ENCODE measurements at regions not wholly inside any gene's neighbourhood (a gene's known extent, or its start where the extent isn't known, plus 50 kb on each side); places are given as distances from the start of the nearest gene placed in this dataset.

DNA sequence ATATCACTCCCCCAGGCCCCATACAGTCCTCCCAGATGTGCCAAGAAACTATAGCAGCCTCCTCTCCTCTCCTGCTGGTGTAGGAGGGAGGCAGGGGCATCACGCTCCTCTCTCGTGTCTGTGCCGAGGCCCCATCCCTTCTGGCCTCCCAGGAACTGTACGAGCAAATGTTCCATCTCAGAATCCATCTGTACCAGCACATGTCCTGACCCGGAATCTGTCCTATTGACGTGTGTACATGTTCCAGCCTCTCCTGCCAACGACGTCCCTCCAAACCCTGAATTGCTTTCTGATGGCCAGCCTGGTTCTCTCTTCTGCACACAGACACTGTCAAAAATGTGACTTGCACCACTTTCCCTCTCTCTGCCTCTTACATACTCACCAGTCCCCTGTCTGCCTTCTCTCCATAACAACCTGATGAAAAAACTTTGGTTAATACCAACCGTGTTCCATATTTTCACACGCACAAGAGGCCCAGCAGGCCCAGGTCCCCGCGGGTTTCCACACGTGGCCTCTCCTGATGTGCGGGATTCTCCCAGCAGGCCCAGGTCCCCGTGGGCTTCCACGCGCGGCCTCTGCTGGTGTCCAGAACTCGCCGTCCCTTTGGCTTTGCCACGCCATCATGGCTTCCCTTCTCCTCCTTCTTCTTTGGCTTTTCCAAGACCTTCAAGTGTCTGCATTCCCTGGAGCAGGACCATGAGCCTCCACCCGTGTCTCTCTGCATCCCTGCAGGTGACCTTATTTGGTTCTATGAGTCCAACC is 125.2 kb upstream of the THBS2 start:
- H3K27me3 ChIP-seq (ENCODE audit: low read depth, low read length): no peaks in the 10 kb centered on the region
- H3K4me1 ChIP-seq (ENCODE audit: control insufficient read depth in 1 of 2, insufficient read depth in 2 of 2, low read length in 2 of 2): no peaks in the 10 kb centered on the region
- H3K27ac ChIP-seq (ENCODE audit: low read length): no peak overlapping the region
- no peak overlapping the region for H3K4me3 ChIP-seq (ENCODE audit: low read depth in 1 of 2, low read length in 2 of 2)
- no peaks in the 10 kb centered on the region for H3K36me3 ChIP-seq (ENCODE audit: control insufficient read depth in 1 of 2, insufficient read depth in 2 of 2, low read length in 2 of 2)
- H3K9me3 ChIP-seq (ENCODE audit: control insufficient read depth in 1 of 2, low read length in 2 of 2): peaks cover 0 to 4% of the 10 kb centered on the region in 2 donors

DNA sequence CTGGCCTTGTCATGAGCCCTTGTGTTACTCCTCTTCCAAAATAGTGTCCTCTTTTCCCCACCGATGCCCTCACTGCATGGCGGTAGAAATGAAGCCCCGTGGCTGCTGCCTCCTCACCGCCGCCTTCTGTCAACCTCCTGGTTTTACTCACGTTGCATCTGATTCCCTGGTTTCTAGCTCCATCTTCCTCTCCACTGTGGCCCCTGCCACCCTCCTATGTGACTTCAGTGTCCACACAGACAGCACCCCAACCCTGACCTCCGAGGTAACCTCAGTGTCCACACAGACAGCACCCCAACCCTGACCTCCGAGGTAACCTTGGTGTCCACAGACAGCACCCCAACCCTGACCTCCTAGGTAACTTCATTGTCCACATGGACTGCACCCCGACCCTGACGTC is 122.8 kb upstream of the THBS2 start:
- Histone ChIP-seq H3K27me3 (ENCODE audit: low read depth, low read length) (no peaks in the 10 kb centered on the region), H3K36me3 (ENCODE audit: control insufficient read depth in 1 of 2, insufficient read depth in 2 of 2, low read length in 2 of 2) (no peaks in the 10 kb centered on the region), H3K4me1 (ENCODE audit: control insufficient read depth in 1 of 2, insufficient read depth in 2 of 2, low read length in 2 of 2) (no peaks in the 10 kb centered on the region), H3K27ac (ENCODE audit: low read length) (no peak overlapping the region), H3K9me3 (ENCODE audit: control insufficient read depth in 1 of 2, low read length in 2 of 2) (peaks cover 0 to 4% of the 10 kb centered on the region in 2 donors), H3K4me3 (ENCODE audit: low read depth in 1 of 2, low read length in 2 of 2) (no peak overlapping the region)

DNA sequence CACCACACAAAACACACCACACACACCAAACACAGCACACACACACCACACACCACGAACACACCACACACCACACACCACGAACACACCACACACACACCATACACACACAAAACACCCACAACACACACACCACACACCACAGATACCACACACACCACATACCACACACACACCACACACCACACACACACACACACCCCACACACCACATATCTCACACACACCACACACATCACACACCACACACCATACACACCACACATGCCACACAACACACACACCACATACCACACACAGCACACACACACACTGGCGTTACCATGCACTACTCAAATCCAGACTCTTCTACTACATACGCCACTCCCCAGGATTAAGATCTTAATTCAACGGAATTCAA is 118.9 kb upstream of the THBS2 start:
- peaks cover 0 to 4% of the 10 kb centered on the region in 2 donors for H3K9me3 ChIP-seq (ENCODE audit: control insufficient read depth in 1 of 2, low read length in 2 of 2)
- H3K4me1 ChIP-seq (ENCODE audit: control insufficient read depth in 1 of 2, insufficient read depth in 2 of 2, low read length in 2 of 2): no peaks in the 10 kb centered on the region
- H3K27ac ChIP-seq (ENCODE audit: low read length): no peak overlapping the region
- no peak overlapping the region for H3K4me3 ChIP-seq (ENCODE audit: low read depth in 1 of 2, low read length in 2 of 2)
- H3K36me3 ChIP-seq (ENCODE audit: control insufficient read depth in 1 of 2, insufficient read depth in 2 of 2, low read length in 2 of 2): no peaks in the 10 kb centered on the region
- no peaks in the 10 kb centered on the region for H3K27me3 ChIP-seq (ENCODE audit: low read depth, low read length)

DNA sequence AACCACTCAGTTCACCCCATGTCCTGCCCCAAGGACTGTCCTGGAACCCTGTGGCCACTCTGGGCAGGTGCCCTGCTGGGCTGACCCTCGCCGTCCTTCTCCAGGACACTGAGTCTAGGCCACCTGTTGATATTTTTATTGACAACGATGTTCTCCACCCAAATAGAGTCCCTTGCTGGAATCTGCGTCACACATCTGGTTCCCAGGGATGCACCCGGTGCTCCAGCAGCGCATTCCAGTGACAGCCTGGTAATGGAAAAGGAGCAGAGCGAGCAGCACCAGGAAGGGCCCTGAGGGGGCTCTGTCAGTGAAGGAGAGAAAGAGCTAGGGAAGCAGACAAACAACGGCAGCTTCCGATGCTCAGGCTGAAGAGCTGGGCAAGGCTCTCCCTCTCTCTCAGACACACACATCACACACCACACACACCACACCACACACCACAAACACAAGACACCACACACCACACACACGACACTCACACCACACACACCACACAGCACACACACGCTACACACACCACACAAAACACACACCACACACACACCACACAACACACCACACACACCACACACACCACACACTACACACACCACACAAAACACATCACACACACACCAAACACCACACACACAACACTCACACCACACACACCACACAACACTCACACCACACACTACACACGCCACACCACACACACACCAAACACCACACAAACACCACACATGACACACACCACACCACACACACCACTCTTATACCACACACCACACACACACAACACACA is 117.9 kb upstream of the THBS2 start:
- Histone ChIP-seq H3K27me3 (ENCODE audit: low read depth, low read length) (no peaks in the 10 kb centered on the region), H3K4me1 (ENCODE audit: control insufficient read depth in 1 of 2, insufficient read depth in 2 of 2, low read length in 2 of 2) (no peaks in the 10 kb centered on the region), H3K36me3 (ENCODE audit: control insufficient read depth in 1 of 2, insufficient read depth in 2 of 2, low read length in 2 of 2) (no peaks in the 10 kb centered on the region), H3K4me3 (ENCODE audit: low read depth in 1 of 2, low read length in 2 of 2) (no peak overlapping the region), H3K9me3 (ENCODE audit: control insufficient read depth in 1 of 2, low read length in 2 of 2) (peaks cover 0 to 4% of the 10 kb centered on the region in 2 donors), H3K27ac (ENCODE audit: low read length) (no peak overlapping the region)

DNA sequence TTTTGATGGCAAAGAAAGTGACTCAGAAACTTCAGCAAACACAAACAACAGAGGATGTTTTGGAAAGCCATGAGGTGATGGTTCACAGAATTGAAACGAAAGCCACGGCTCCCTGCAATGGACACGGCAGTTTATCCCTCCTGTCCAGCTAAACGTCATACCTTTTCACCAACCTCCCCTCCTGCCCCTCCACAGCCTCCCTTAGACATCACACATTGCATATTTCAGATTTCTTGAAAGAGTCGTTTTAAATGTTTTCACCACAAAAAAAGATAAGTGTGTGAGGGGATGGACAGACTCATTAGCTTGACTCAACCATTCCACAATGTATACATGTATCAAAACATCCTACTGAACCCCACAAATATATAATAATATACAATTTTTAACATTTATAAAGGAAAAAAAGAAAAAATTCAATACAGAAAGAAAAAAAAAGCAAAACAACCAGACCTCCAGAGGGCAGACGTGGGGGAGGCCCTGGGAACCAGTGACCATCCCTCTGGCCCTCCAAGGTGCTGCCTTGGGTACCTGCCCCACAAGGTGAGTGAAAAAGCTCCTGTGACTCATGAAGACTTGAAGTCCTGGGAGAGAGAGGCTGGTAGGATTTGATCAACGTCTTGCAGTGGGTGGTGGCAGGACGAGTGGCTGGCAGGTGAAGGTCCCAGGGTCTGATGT is 117.2 kb upstream of the THBS2 start:
- Histone ChIP-seq H3K4me1 (ENCODE audit: control insufficient read depth in 1 of 2, insufficient read depth in 2 of 2, low read length in 2 of 2) (no peaks in the 10 kb centered on the region), H3K27me3 (ENCODE audit: low read depth, low read length) (no peaks in the 10 kb centered on the region), H3K9me3 (ENCODE audit: control insufficient read depth in 1 of 2, low read length in 2 of 2) (no peaks in the 10 kb centered on the region), H3K36me3 (ENCODE audit: control insufficient read depth in 1 of 2, insufficient read depth in 2 of 2, low read length in 2 of 2) (no peaks in the 10 kb centered on the region), H3K4me3 (ENCODE audit: low read depth in 1 of 2, low read length in 2 of 2) (no peak overlapping the region), H3K27ac (ENCODE audit: low read length) (no peak overlapping the region)

DNA sequence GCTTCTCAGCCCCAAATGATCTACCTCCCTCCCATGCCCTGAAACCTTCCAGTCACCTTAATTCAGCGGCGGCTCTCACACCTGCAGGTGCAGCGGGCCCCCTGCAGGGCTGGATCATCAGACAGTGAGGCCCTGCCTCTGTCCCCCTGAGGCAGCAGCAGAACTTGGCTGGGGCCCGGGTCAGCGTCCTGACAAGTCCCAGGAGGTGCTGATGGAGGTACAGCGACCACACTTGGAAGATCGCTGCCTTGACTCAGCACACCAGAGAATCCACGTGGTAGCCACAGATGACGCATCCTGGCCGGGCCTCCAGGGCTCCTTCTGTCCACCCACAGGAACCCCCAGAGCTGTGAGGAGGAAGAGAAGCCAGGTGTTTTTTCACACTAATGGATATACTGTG is 116.4 kb upstream of the THBS2 start:
- Histone ChIP-seq H3K27ac (ENCODE audit: low read length) (no peak overlapping the region), H3K4me3 (ENCODE audit: low read depth in 1 of 2, low read length in 2 of 2) (no peak overlapping the region), H3K9me3 (ENCODE audit: control insufficient read depth in 1 of 2, low read length in 2 of 2) (no peaks in the 10 kb centered on the region), H3K4me1 (ENCODE audit: control insufficient read depth in 1 of 2, insufficient read depth in 2 of 2, low read length in 2 of 2) (no peaks in the 10 kb centered on the region), H3K36me3 (ENCODE audit: control insufficient read depth in 1 of 2, insufficient read depth in 2 of 2, low read length in 2 of 2) (no peaks in the 10 kb centered on the region), H3K27me3 (ENCODE audit: low read depth, low read length) (no peaks in the 10 kb centered on the region)

DNA sequence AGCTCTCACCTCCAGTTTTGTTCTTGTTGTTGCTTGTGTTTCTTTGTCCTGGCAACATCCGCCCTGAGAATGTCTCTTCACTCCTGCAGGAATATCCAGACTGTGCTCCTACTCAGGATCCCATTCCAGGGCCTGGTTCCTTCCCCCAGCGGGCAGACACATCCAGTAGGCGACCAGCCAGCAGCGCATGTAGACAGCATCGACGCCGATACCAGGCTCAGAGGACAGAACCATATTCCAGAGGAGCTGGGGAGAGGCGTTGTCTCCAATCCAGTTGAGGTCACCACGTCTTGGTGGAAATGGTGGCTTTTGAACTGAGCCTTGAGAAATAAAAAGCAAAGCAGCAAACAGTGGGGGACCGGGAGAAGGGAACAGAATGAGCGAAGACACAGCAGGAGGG is 114.6 kb upstream of the THBS2 start:
- no peak overlapping the region for H3K4me3 ChIP-seq (ENCODE audit: low read depth in 1 of 2, low read length in 2 of 2)
- H3K36me3 ChIP-seq (ENCODE audit: control insufficient read depth in 1 of 2, insufficient read depth in 2 of 2, low read length in 2 of 2): no peaks in the 10 kb centered on the region
- no peaks in the 10 kb centered on the region for H3K27me3 ChIP-seq (ENCODE audit: low read depth, low read length)
- H3K9me3 ChIP-seq (ENCODE audit: control insufficient read depth in 1 of 2, low read length in 2 of 2): no peaks in the 10 kb centered on the region
- H3K27ac ChIP-seq (ENCODE audit: low read length): no peak overlapping the region
- H3K4me1 ChIP-seq (ENCODE audit: control insufficient read depth in 1 of 2, insufficient read depth in 2 of 2, low read length in 2 of 2): no peaks in the 10 kb centered on the region

DNA sequence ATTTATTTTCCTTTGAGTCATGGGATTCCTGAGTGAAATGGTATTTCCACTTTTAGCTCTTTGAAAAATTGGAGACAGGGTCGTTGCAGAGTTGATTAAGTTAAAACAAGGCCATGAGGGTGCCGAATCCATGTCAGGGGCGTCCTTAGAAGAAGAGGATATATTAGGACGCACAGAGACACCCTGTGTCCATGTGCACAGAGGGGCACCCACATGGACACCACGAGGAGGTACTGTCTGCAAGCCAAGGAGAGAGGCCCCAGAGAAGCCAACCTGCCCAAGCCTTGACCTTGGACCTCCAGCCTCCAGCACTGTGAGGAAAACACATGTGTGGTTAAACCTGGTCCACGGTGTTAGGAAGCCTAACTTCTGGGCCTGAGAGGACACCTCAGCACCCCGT is 113.9 kb upstream of the THBS2 start:
- Histone ChIP-seq H3K4me1 (ENCODE audit: control insufficient read depth in 1 of 2, insufficient read depth in 2 of 2, low read length in 2 of 2) (no peaks in the 10 kb centered on the region), H3K36me3 (ENCODE audit: control insufficient read depth in 1 of 2, insufficient read depth in 2 of 2, low read length in 2 of 2) (no peaks in the 10 kb centered on the region), H3K4me3 (ENCODE audit: low read depth in 1 of 2, low read length in 2 of 2) (no peak overlapping the region), H3K9me3 (ENCODE audit: control insufficient read depth in 1 of 2, low read length in 2 of 2) (no peaks in the 10 kb centered on the region), H3K27ac (ENCODE audit: low read length) (no peak overlapping the region), H3K27me3 (ENCODE audit: low read depth, low read length) (no peaks in the 10 kb centered on the region)

DNA sequence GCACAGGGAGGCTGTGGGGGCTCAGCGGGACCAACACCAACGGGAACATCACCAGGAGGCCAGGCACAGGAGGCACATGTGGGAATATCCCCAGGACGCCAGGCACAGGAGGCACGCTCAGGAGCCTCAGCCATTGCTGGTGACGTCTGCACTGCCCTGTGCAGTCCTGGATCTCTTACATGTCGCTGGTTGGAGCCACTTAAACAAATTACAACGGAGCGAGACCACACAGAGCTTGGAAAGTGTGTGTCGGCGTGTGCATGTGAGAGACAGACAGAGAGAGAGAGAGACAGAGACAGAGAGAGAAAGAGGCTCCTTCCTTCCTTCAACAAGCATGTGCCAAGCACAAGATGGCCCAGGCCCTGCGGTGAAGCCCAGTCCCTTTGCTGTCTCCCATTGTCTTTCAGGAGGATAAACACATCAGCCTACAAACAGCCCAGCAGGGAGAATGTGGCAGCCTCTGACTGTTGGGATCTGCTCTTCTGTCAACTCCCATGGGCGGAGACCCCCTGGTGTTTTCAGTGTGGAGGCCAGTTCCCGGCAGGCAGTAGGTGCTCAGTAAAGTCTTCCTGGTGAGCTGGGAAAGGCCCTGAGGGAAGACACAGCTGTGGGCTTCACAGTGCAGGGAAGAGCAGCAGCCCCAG is 112.7 kb upstream of the THBS2 start:
- Histone ChIP-seq H3K27me3 (ENCODE audit: low read depth, low read length) (no peaks in the 10 kb centered on the region), H3K4me3 (ENCODE audit: low read depth in 1 of 2, low read length in 2 of 2) (no peak overlapping the region), H3K36me3 (ENCODE audit: control insufficient read depth in 1 of 2, insufficient read depth in 2 of 2, low read length in 2 of 2) (no peaks in the 10 kb centered on the region), H3K27ac (ENCODE audit: low read length) (no peak overlapping the region), H3K4me1 (ENCODE audit: control insufficient read depth in 1 of 2, insufficient read depth in 2 of 2, low read length in 2 of 2) (no peaks in the 10 kb centered on the region), H3K9me3 (ENCODE audit: control insufficient read depth in 1 of 2, low read length in 2 of 2) (no peaks in the 10 kb centered on the region)

DNA sequence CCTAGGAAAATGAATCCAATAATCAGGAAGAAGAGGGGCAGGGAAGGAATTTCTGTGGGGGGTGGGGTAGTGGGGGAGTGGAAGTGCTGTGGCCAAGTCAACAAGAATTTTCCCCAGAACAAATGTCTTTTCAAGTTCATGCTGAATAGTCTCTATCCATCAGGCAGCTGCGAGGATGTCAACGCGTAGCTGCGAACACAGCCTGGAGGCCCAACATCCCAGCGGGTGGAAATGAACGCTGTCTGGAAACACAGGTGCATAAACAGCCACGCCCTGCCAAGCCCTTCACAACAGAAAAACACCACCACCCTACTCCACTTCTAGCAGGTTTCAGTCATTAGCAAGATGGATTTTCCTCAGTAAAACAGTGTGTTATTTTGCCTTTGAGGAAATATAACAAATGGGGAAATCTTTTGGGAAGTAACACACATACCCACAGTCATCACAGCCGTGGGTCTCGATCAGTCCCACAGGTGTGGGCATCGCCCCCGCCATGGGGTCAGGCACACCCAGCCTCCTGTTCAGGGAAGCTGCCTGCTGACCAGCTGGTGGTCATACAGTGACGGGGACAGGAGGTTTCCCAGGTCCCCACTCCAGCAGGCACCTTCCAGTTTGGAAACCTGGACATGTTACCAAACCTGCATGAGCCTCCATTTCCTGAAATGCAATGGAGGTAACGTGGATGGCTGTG is 112.1 kb upstream of the THBS2 start:
- Histone ChIP-seq H3K4me1 (ENCODE audit: control insufficient read depth in 1 of 2, insufficient read depth in 2 of 2, low read length in 2 of 2) (no peaks in the 10 kb centered on the region), H3K4me3 (ENCODE audit: low read depth in 1 of 2, low read length in 2 of 2) (no peak overlapping the region), H3K9me3 (ENCODE audit: control insufficient read depth in 1 of 2, low read length in 2 of 2) (no peaks in the 10 kb centered on the region), H3K27me3 (ENCODE audit: low read depth, low read length) (no peaks in the 10 kb centered on the region), H3K27ac (ENCODE audit: low read length) (no peak overlapping the region), H3K36me3 (ENCODE audit: control insufficient read depth in 1 of 2, insufficient read depth in 2 of 2, low read length in 2 of 2) (no peaks in the 10 kb centered on the region)

DNA sequence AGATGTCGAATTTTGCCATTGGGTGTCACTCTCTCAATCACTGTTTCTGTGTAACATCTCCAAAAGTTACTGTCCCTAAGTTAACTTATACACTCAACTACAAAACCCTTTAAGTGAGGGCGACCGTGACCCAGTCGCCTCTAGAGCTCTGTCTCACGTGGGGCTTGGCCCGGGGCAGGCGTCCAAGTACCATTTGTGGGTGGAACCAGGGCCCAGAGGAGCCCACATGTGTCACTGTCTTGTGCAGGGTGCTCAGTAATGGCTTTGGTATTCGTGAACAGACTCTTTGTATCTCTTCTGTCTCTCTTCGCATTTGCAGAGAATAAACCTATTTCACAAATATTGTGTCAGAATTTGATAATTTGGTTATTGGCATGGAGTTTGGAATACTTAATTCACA is 109.9 kb upstream of the THBS2 start:
- Histone ChIP-seq H3K4me1 (ENCODE audit: control insufficient read depth in 1 of 2, insufficient read depth in 2 of 2, low read length in 2 of 2) (no peaks in the 10 kb centered on the region), H3K36me3 (ENCODE audit: control insufficient read depth in 1 of 2, insufficient read depth in 2 of 2, low read length in 2 of 2) (no peaks in the 10 kb centered on the region), H3K9me3 (ENCODE audit: control insufficient read depth in 1 of 2, low read length in 2 of 2) (no peaks in the 10 kb centered on the region), H3K4me3 (ENCODE audit: low read depth in 1 of 2, low read length in 2 of 2) (no peak overlapping the region), H3K27me3 (ENCODE audit: low read depth, low read length) (no peaks in the 10 kb centered on the region), H3K27ac (ENCODE audit: low read length) (no peak overlapping the region)
